Panc1 (cell line): ENCODE measurements at regions not wholly inside any gene's neighbourhood (a gene's known extent, or its start where the extent isn't known, plus 50 kb on each side); places are given as distances from the start of the nearest gene placed in this dataset.

Experiments
- ATAC-seq: fragments of 200-7000 bp; cut with Tn5 transposase; 2 replicates; pipeline ENCODE4 v1.9.1; 2020; ENCODE audit warnings: mild to moderate bottlenecking, moderate library complexity
- BruUV-seq: library from RNA; stranded (reverse); fragments of 400-500 nt; replicated peaks from 2 replicates; lab custom pipeline; 2021; lab: Mats Ljungman, UMichigan
- CTCF ChIA-PET: fragments of 300-600 bp; sonication (Branson Sonifier 250); formaldehyde crosslinking; loops from one replicate; lab custom pipeline; 2022; ENCODE audit warnings: antibody characterized with exemption; lab: Charles Lee
- POLR2A ChIA-PET: fragments of 300-600 bp; sonication (Branson Sonifier 250); formaldehyde crosslinking; loops from one replicate; lab custom pipeline; 2022; ENCODE audit warnings: antibody characterized with exemption; lab: Charles Lee
- DNase-seq: peaks from one replicate; pipeline ENCODE4 v3.0.0-alpha.2; 2010; ENCODE audit warnings: low read depth, low spot score
- H3K27ac ChIP-seq: 2 replicates; pipeline ENCODE4 v1.5.1; 2011; ENCODE audit warnings: mild to moderate bottlenecking, low read length, inconsistent platforms
- H3K27me3 ChIP-seq: fragments of 200-500 bp; sonication (Bioruptor generic); 2 replicates; pipeline ENCODE4 v1.6.0; 2014; ENCODE audit warnings: low read length, inconsistent platforms; ENCODE audit not compliant: control insufficient read depth, insufficient read depth
- H3K36me3 ChIP-seq: fragments of 200-500 bp; sonication (Bioruptor generic); 2 replicates; pipeline ENCODE4 v1.5.1; 2014; ENCODE audit warnings: inconsistent platforms, mild to moderate bottlenecking, low read length, moderate library complexity; ENCODE audit not compliant: control insufficient read depth, insufficient read depth
- H3K4me1 ChIP-seq: 2 replicates; pipeline ENCODE4 v1.5.1; 2011; ENCODE audit warnings: inconsistent platforms, mild to moderate bottlenecking, low read length, moderate library complexity; ENCODE audit not compliant: control insufficient read depth, insufficient read depth
- H3K4me3 ChIP-seq, 2 experiments: 2 replicates each; pipeline ENCODE4 v1.5.1; 2011 to 2012; ENCODE audit warnings: low read depth in 2 of 2, low read length in 2 of 2, mild to moderate bottlenecking in 2 of 2, inconsistent platforms in 1 of 2, moderate library complexity in 1 of 2
- H3K9me3 ChIP-seq: fragments of 200-500 bp; sonication (Bioruptor generic); 2 replicates; pipeline ENCODE4 v1.5.1; 2014; ENCODE audit warnings: low read depth, mild to moderate bottlenecking, inconsistent platforms, low read length, moderate library complexity; ENCODE audit not compliant: control insufficient read depth, insufficient read depth
- POLR2AphosphoS5 ChIP-seq: IDR thresholded peaks from 2 replicates; pipeline ENCODE4 v1.6.1; 2012; ENCODE audit warnings: mild to moderate bottlenecking, low read depth, low read length, moderate library complexity
- SIN3A ChIP-seq: IDR thresholded peaks from 2 replicates; pipeline ENCODE4 v1.6.1; 2012; ENCODE audit warnings: low read depth, mild to moderate bottlenecking, low read length, moderate library complexity, borderline replicate concordance; ENCODE audit not compliant: insufficient read depth
- TCF7L2 ChIP-seq: IDR thresholded peaks from 2 replicates; pipeline ENCODE4 v1.6.1; 2011; ENCODE audit warnings: mild to moderate bottlenecking, low read depth, low read length, inconsistent platforms
- in situ Hi-C: cut with HindIII; loops from 2 replicates; pipeline ENCODE4 v1.10.0; 2016; ENCODE audit warnings: low sequenced_read_pairs, low pct_unique_long_range_greater_than_20kb
- intact Hi-C: fragments of 100-400 bp; cut with micrococcal nuclease; formaldehyde crosslinking; loops from one replicate; pipeline ENCODE4 v1.10.0; 2022; ENCODE audit not compliant: unreplicated experiment
- TF ChIP-seq, protein P1 (sequence below), 2 experiments: IDR thresholded peaks; 2 replicates each; pipeline ENCODE4 v1.6.1; 2011 to 2012; ENCODE audit warnings: low read depth in 2 of 2, control low read depth in 1 of 2, low read length in 1 of 2, mild to moderate bottlenecking in 1 of 2, moderate library complexity in 1 of 2; ENCODE audit not compliant: insufficient read depth in 1 of 2
- TF ChIP-seq, protein P2 (sequence below): fragments of 450-650 bp; IDR thresholded peaks from 2 replicates; pipeline ENCODE4 v1.5.1; 2017; ENCODE audit warnings: mild to moderate bottlenecking

DNA sequence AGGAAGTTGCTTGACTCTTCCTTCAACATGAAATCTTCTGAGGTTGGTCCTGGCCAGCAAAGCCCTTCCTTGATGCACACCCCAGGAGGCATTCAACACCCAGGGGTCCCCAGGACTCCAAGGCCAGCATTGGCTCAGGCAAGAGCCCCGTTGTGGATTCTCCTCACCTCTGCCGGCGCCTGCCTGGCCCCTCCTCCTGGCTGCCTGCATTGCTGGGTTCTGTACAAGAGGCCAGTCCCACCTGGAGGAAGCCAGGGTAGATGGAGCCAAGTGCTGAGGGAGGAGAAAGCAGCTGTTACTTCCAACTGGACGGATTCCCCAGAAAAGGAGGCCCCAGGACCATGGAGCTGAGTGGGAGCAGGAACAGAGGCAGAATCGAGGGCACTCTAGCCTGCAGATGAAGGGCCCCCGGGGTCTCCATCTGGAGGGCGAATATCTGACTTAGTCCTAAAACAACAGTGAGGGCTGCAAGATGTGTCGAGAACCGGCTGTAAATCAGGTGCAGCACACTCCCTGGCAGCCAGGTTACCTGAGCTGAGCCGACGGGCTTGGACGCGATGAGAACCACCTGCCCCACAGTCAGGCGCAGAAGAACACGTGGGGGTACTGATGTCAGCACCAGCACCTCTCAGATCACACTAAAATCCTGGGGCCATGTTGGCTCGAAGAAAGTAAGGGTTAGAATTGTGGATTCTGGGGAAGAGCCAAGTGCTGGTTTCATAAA lies 399.6 kb upstream of the SALL3 start:
- no peak for DNase-seq
- no TSS peak for BruUV-seq
- H3K9me3 ChIP-seq = no peaks in the 10 kb centered on the region
- POLR2A ChIA-PET = no interaction called here
- CTCF ChIA-PET = interaction anchor here (0.6 kb wide), 1 partner anchor 174 kb away, joined by 4 read pairs; no protein-coding TSS in a partner anchor
- no peaks in the 10 kb centered on the region for H3K4me1 ChIP-seq
- no peak overlapping the region for H3K27ac ChIP-seq
- no peak for ATAC-seq
- in situ Hi-C loops = no loop called here
- no peak for TF ChIP-seq SIN3A
- TF ChIP-seq TCF7L2 = no peak
- H3K4me3 ChIP-seq = no peak overlapping the region
- H3K36me3 ChIP-seq = no peaks in the 10 kb centered on the region
- no peaks in the 10 kb centered on the region for H3K27me3 ChIP-seq
- intact Hi-C loops = no loop called here

DNA sequence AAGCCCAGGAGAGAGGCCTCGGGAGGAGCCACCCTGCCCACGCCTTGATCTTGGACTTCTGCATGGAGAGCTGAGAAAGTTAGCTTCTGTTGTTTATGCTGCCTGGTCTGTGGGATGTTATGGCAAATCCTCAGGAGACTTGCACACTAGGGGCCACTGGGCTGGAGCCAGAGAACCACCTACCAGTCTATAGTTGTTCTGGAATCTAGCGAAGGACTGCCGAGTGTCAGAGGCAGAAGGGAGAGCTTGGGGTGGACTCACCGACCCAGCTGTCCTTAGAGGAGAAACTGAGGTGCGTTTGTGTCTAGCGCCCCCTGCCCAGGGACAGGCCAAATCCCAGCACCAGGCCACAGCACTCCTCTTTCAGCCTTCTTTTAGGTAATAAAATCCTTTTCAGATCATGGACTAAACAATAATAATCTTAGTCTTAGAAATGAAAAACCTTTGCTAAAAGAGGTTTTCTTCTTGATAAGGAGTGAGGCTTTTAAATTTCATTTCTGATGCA lies 398.7 kb upstream of the SALL3 start:
- TF ChIP-seq, protein P1, sequence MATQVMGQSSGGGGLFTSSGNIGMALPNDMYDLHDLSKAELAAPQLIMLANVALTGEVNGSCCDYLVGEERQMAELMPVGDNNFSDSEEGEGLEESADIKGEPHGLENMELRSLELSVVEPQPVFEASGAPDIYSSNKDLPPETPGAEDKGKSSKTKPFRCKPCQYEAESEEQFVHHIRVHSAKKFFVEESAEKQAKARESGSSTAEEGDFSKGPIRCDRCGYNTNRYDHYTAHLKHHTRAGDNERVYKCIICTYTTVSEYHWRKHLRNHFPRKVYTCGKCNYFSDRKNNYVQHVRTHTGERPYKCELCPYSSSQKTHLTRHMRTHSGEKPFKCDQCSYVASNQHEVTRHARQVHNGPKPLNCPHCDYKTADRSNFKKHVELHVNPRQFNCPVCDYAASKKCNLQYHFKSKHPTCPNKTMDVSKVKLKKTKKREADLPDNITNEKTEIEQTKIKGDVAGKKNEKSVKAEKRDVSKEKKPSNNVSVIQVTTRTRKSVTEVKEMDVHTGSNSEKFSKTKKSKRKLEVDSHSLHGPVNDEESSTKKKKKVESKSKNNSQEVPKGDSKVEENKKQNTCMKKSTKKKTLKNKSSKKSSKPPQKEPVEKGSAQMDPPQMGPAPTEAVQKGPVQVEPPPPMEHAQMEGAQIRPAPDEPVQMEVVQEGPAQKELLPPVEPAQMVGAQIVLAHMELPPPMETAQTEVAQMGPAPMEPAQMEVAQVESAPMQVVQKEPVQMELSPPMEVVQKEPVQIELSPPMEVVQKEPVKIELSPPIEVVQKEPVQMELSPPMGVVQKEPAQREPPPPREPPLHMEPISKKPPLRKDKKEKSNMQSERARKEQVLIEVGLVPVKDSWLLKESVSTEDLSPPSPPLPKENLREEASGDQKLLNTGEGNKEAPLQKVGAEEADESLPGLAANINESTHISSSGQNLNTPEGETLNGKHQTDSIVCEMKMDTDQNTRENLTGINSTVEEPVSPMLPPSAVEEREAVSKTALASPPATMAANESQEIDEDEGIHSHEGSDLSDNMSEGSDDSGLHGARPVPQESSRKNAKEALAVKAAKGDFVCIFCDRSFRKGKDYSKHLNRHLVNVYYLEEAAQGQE (IDR thresholded peaks at IDR 0.05; ENCODE audit: insufficient read depth in 1 of 2, low read depth in 2 of 2, low read length in 1 of 2) = no peak
- TF ChIP-seq, protein P2, sequence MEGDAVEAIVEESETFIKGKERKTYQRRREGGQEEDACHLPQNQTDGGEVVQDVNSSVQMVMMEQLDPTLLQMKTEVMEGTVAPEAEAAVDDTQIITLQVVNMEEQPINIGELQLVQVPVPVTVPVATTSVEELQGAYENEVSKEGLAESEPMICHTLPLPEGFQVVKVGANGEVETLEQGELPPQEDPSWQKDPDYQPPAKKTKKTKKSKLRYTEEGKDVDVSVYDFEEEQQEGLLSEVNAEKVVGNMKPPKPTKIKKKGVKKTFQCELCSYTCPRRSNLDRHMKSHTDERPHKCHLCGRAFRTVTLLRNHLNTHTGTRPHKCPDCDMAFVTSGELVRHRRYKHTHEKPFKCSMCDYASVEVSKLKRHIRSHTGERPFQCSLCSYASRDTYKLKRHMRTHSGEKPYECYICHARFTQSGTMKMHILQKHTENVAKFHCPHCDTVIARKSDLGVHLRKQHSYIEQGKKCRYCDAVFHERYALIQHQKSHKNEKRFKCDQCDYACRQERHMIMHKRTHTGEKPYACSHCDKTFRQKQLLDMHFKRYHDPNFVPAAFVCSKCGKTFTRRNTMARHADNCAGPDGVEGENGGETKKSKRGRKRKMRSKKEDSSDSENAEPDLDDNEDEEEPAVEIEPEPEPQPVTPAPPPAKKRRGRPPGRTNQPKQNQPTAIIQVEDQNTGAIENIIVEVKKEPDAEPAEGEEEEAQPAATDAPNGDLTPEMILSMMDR = no peak
- no peak for TF ChIP-seq SIN3A
- TF ChIP-seq TCF7L2 = no peak
- ATAC-seq = no peak
- no peaks in the 10 kb centered on the region for H3K4me1 ChIP-seq
- ChIA-PET CTCF (no interaction called here), POLR2A (no interaction called here)
- BruUV-seq = no TSS peak
- no peak overlapping the region for H3K27ac ChIP-seq
- no peak for DNase-seq
- no peaks in the 10 kb centered on the region for H3K9me3 ChIP-seq
- intact Hi-C loops = no loop called here
- in situ Hi-C loops = no loop called here
- no peaks in the 10 kb centered on the region for H3K36me3 ChIP-seq
- no peaks in the 10 kb centered on the region; the same call in 1 of the 2 replicates for H3K27me3 ChIP-seq
- H3K4me3 ChIP-seq = no peak overlapping the region

DNA sequence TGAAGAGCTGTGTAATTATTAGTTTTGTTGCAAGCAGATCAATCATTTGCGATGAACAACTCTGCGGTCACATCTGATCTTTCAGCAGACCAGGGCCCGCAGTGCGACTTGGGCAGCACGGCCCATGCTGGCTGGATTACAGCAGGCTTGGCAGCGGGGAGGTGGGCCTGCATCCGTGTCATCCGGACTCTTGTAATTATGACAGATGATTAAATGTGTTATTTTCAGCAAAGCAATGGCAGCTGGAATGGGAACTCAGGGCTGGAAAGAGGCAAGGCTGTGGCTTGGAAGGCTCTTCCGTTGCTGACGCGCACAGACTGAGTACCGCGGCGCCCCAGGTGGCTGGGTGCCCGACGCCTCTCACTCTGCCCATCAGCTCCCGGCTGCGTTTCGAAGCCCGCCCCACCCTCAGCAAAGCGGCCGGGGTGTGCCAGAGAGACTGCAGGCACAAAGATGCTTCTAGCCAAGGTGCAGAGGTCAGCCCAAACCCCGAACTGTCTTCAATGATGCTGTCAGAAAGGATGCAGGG lies 397.4 kb upstream of the SALL3 start:
- Histone ChIP-seq H3K4me1 (no peaks in the 10 kb centered on the region), H3K27ac (no peak overlapping the region), H3K9me3 (no peaks in the 10 kb centered on the region), H3K27me3 (no peaks in the 10 kb centered on the region; the same call in 1 of the 2 replicates), H3K4me3 (no peak overlapping the region), H3K36me3 (no peaks in the 10 kb centered on the region)
- CTCF ChIA-PET = no interaction called here
- no peak for ATAC-seq
- intact Hi-C loops = no loop called here
- TF ChIP-seq, protein P1 (IDR thresholded peaks at IDR 0.05; ENCODE audit: insufficient read depth in 1 of 2, low read depth in 2 of 2, low read length in 1 of 2) = no peak
- TF ChIP-seq SIN3A (no peak), TCF7L2 (no peak), POLR2AphosphoS5 (no peak)
- TF ChIP-seq, protein P2 = no peak
- DNase-seq = no peak
- POLR2A ChIA-PET = no interaction called here
- no TSS peak for BruUV-seq
- in situ Hi-C loops = no loop called here
